Omental fat pad (tissue), 3 donors: ENCODE measurements at regions not wholly inside any gene's neighbourhood (a gene's known extent, or its start where the extent isn't known, plus 50 kb on each side); places are given as distances from the start of the nearest gene placed in this dataset.

Source experiments
- ATAC-seq: fragments of 150-250 bp; one replicate; pipeline ENCODE4 v1.9.1; 2016; ENCODE audit warnings: mild to moderate bottlenecking, moderate library complexity; ENCODE audit not compliant: low FRiP score
- DNase-seq: peaks from one replicate; pipeline ENCODE4 v3.0.0-alpha.2; 2019; ENCODE audit warnings: low spot score
- TF ChIP-seq, protein P1 (sequence below), 3 donors: fragments of 450-650 bp; IDR thresholded peaks; one replicate each; pipeline ENCODE4 v1.5.1; 2016 to 2017; ENCODE audit warnings: antibody characterized with exemption in 3 of 3, mild to moderate bottlenecking in 3 of 3, moderate library complexity in 2 of 3

- TF ChIP-seq, protein P1, sequence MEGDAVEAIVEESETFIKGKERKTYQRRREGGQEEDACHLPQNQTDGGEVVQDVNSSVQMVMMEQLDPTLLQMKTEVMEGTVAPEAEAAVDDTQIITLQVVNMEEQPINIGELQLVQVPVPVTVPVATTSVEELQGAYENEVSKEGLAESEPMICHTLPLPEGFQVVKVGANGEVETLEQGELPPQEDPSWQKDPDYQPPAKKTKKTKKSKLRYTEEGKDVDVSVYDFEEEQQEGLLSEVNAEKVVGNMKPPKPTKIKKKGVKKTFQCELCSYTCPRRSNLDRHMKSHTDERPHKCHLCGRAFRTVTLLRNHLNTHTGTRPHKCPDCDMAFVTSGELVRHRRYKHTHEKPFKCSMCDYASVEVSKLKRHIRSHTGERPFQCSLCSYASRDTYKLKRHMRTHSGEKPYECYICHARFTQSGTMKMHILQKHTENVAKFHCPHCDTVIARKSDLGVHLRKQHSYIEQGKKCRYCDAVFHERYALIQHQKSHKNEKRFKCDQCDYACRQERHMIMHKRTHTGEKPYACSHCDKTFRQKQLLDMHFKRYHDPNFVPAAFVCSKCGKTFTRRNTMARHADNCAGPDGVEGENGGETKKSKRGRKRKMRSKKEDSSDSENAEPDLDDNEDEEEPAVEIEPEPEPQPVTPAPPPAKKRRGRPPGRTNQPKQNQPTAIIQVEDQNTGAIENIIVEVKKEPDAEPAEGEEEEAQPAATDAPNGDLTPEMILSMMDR (IDR thresholded peaks at IDR 0.05), result no peak
- DNase-seq (no peak), ATAC-seq (no peak)
Measured at GRCh38 chr12:38477340-38478090, 160.9 kb downstream of the ALG10B start.

DNA sequence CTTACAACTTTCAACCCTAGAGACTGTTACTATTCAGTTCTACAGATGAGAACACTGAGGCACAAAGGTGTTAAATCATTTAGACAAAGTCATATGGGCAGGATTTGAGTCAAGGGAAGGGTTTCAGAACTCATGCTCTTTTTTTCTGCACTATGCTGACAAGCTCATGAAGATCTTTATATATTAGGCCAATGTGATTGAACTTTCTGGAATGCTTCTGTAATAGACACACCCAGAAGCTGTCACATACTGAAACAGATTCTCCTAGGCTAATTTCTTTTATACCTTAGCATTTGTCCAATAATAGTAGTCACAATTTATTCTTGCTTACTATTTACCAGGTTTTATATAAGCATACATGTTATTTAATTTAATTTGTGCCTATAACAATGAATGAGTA, 164.0 kb downstream of the ALG10B start:
- TF ChIP-seq, protein P1 (IDR thresholded peaks at IDR 0.05), result no peak
- DNase-seq (no peak), ATAC-seq (no peak)

DNA sequence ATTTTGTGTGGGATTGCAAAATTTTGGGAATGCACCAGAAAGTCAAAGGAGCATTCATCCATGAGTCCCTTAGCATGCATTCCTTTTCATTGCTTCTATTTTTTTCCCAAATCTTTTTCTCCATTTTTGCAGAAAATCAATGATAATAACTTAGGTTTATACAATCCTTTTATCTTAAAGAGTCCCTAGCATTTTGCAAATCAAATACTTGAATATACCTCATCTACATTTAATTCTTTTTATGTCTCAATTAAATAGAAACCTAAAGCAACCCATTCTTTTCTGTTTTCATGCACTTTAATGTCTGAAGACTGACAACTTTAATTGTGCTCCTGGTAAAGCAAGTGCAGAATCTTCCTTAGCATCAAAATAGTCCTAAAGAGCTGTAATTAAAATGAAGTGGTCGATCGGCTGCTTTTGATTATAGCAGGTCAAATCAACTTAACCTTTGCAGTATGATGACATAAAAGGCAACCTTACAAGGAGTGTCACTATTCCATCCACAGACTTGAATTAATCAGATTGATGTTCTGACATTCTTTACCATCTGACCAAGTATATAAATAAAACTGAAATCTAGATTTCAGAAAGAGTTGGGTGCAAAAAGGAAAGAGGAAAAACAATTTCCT, 168.4 kb downstream of the ALG10B start:
- TF ChIP-seq, protein P1 (IDR thresholded peaks at IDR 0.05), result no peak

GRCh38 chr12:38488866-38489265, 172.3 kb downstream of the ALG10B start:
- ATAC-seq (no peak), DNase-seq (no peak)
- TF ChIP-seq, protein P1 (IDR thresholded peaks at IDR 0.05), result no peak

More for the DNA sequence above, 168.4 kb downstream of the ALG10B start:
- no peak for ATAC-seq
- DNase-seq, result no peak

DNA sequence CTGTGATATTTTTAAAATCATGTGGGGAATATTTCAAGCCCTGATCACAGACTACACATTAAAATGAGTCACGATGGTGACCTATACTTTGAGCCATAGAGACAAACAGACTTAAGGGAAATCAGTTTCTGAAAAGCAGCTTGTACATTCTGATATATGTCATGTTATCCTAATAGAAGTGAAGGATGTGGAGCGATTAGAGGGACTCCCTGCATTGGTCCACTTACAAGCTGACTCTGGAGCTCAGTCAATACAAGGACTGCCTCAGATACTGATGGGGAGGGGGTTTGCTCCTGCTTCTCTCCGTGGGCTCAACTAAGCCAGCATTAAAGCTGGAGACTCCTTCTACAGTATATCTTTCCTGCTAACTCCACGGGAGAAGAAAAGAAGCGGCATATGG, 173.5 kb downstream of the ALG10B start:
- DNase-seq (no peak), ATAC-seq (no peak)
- TF ChIP-seq, protein P1 (IDR thresholded peaks at IDR 0.05), result no peak

DNA sequence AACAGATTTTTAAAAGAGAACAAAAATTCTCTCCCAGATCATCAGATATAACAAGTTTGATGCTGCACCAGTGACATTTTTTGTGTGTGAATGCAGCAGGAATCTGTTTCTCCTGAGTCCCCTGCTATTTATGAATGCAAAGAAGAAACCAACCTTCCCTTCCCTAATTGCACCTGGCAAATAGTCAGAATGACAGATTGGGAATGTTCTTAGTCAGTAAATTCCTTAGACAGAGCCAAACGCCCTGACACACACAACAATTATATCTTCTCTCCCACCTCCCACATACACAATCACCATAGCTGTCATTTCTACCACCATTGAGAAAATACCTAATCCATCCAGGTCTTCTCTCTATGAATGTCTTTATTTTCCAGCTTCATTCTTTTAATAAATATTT, 174.4 kb downstream of the ALG10B start:
- TF ChIP-seq, protein P1 (IDR thresholded peaks at IDR 0.05), result no peak
- DNase-seq (no peak), ATAC-seq (no peak)

DNA sequence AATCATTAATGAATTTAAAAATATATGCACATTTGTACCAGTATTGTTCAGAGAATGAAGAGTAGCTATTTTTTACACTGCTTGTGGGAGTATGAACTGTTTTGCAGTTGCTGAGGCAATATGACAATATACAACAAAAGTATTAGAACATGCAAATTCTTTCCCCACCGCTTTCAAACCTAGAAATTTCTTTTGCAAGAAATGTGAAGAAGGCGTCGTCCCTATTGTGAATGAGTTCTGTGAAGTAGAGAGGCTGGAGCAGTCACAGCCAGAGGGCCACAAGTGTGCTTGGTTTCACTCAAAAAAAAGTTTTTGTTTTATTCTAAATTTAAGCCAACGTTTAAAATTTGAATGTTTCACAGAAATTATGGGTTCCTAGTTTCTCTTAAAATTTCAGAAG, 184.9 kb downstream of the ALG10B start:
- TF ChIP-seq, protein P1 (IDR thresholded peaks at IDR 0.05), result no peak
- ATAC-seq (no peak), DNase-seq (no peak)
